Endothelial cell of umbilical vein (primary cell): ENCODE measurements at regions not wholly inside any gene's neighbourhood (a gene's known extent, or its start where the extent isn't known, plus 50 kb on each side); places are given as distances from the start of the nearest gene placed in this dataset.

Source experiments
- BruUV-seq: library from RNA; stranded (reverse); fragments of 400-500 nt; replicated peaks from 2 replicates; lab custom pipeline; 2021; lab: Mats Ljungman, UMichigan
- CTCF ChIA-PET: fragments of 300-600, 350-600 bp; sonication (Branson Sonifier 250); formaldehyde crosslinking; loops from one replicate; lab custom pipeline; 2021; ENCODE audit warnings: antibody characterized with exemption, inconsistent platforms; lab: Charles Lee
- POLR2A ChIA-PET: fragments of 300-600, 350-600 bp; sonication (Branson Sonifier 250); formaldehyde crosslinking; loops from one replicate; lab custom pipeline; 2021; ENCODE audit warnings: antibody characterized with exemption, inconsistent platforms; lab: Charles Lee
- DNase-seq: peaks from one replicate; pipeline ENCODE4 v3.0.0-alpha.2; 2011; ENCODE audit warnings: low read depth, low spot score
- FAIRE-seq: peaks from 2 replicates; lab custom pipeline; 2011; peaks lifted over from hg19 to GRCh38; lab: Jason Lieb, UNC
- H2AFZ ChIP-seq: 2 replicates; pipeline ENCODE4 v1.6.0; 2012; ENCODE audit warnings: low read depth, low read length, control low read depth, inconsistent platforms
- H3K27ac ChIP-seq: 2 replicates; pipeline ENCODE4 v1.5.1; 2011; ENCODE audit warnings: low read depth, mild to moderate bottlenecking, control low read depth, low read length, moderate library complexity; ENCODE audit not compliant: insufficient read depth
- H3K27me3 ChIP-seq, 2 experiments: 2 replicates each; pipeline versions ENCODE4 v1.6.0 to v1.6.1; 2011; ENCODE audit warnings: low read length in 2 of 2, mixed read lengths in 1 of 2; ENCODE audit not compliant: control insufficient read depth in 2 of 2, insufficient read depth in 2 of 2
- H3K36me3 ChIP-seq, 2 experiments: 2 replicates in 1 of 2; 3 replicates in 1 of 2; pipeline ENCODE4 v1.5.1; 2011; ENCODE audit warnings: low read length in 2 of 2, mild to moderate bottlenecking in 1 of 2, moderate library complexity in 1 of 2; ENCODE audit not compliant: control insufficient read depth in 2 of 2, insufficient read depth in 2 of 2; ENCODE audit errors: extremely low read depth in 1 of 2
- H3K4me1 ChIP-seq: 3 replicates; pipeline ENCODE4 v1.5.1; 2011; ENCODE audit warnings: mild to moderate bottlenecking, low read length; ENCODE audit not compliant: control insufficient read depth, insufficient read depth; ENCODE audit errors: extremely low read depth
- H3K4me2 ChIP-seq: 2 replicates; pipeline ENCODE4 v1.6.1; 2011; ENCODE audit warnings: low read length, control low read depth, mixed read lengths; ENCODE audit not compliant: insufficient read depth
- H3K4me3 ChIP-seq, 3 experiments: fragments of 200-600 bp in 1 of 3; sonication (generic), shearing (Covaris generic) in 1 of 3; replicated peaks in 1 of 3; 2 replicates each; pipeline ENCODE4 v1.5.1; 2011 to 2016; ENCODE audit warnings: control low read depth in 3 of 3, low read length in 3 of 3, mild to moderate bottlenecking in 2 of 3, inconsistent platforms in 1 of 3, low read depth in 1 of 3, moderate library complexity in 1 of 3; ENCODE audit not compliant: insufficient read depth in 1 of 3
- H3K79me2 ChIP-seq: 2 replicates; pipeline ENCODE4 v1.6.0; 2012; ENCODE audit warnings: low read length, inconsistent platforms; ENCODE audit not compliant: control insufficient read depth, insufficient read depth
- H3K9ac ChIP-seq: replicated peaks from 2 replicates; pipeline ENCODE3; 2011; ENCODE audit warnings: low read length, control low read depth; ENCODE audit not compliant: insufficient read depth; ENCODE audit errors: extremely low read depth
- H3K9me1 ChIP-seq: replicated peaks from 3 replicates; pipeline ENCODE4 v1.6.0; 2011; ENCODE audit warnings: mild to moderate bottlenecking, low read length; ENCODE audit not compliant: control insufficient read depth, insufficient read depth; ENCODE audit errors: extremely low read depth
- H3K9me3 ChIP-seq: replicated peaks from 2 replicates; pipeline ENCODE4 v1.5.1; 2012; ENCODE audit warnings: low read length, inconsistent platforms; ENCODE audit not compliant: control insufficient read depth, insufficient read depth
- H4K20me1 ChIP-seq: replicated peaks from 2 replicates; pipeline ENCODE3; 2011; ENCODE audit warnings: mild to moderate bottlenecking, low read length; ENCODE audit not compliant: control insufficient read depth, insufficient read depth; ENCODE audit errors: extremely low read depth
- CTCF ChIP-seq, 2 donors: IDR thresholded peaks; 1 replicate in 1 of 2; 2 replicates in 1 of 2; pipeline ENCODE4 v1.5.1; 2011; ENCODE audit warnings: low read length in 2 of 2, mild to moderate bottlenecking in 2 of 2, moderate library complexity in 2 of 2, control low read depth in 1 of 2, inconsistent platforms in 1 of 2, low read depth in 1 of 2; ENCODE audit not compliant: insufficient read depth in 1 of 2; ENCODE audit errors: extremely low read depth in 1 of 2
- EZH2 ChIP-seq: IDR thresholded peaks from 2 replicates; pipeline ENCODE4 v1.6.1; 2012; ENCODE audit warnings: borderline replicate concordance, low read depth, mild to moderate bottlenecking, moderate library complexity, low read length, inconsistent platforms; ENCODE audit not compliant: severe bottlenecking
- FOS ChIP-seq: IDR thresholded peaks from 2 replicates; pipeline ENCODE4 v1.6.1; 2011; ENCODE audit warnings: mild to moderate bottlenecking, low read length, moderate library complexity, borderline replicate concordance; ENCODE audit not compliant: insufficient read depth
- GATA2 ChIP-seq: IDR thresholded peaks from 2 replicates; pipeline ENCODE4 v1.7.0; 2011; ENCODE audit warnings: low read depth, mild to moderate bottlenecking, moderate library complexity, mixed read lengths, low read length; ENCODE audit not compliant: insufficient read length, insufficient read depth
- JUN ChIP-seq: IDR thresholded peaks from 2 replicates; pipeline ENCODE4 v1.6.1; 2011; ENCODE audit warnings: borderline replicate concordance, low read depth; ENCODE audit not compliant: insufficient read length, insufficient read depth
- MAX ChIP-seq: IDR thresholded peaks from 2 replicates; pipeline ENCODE4 v1.6.1; 2011; ENCODE audit not compliant: insufficient read depth, insufficient read length
- MYC ChIP-seq: IDR thresholded peaks from one replicate; pipeline ENCODE4 v1.6.1; 2011; ENCODE audit warnings: mild to moderate bottlenecking, low read depth, low read length
- POLR2A ChIP-seq: IDR thresholded peaks from 2 replicates; pipeline ENCODE4 v1.6.1; 2012; ENCODE audit warnings: low read depth, mild to moderate bottlenecking, control low read depth, low read length
- POLR2AphosphoS5 ChIP-seq: IDR thresholded peaks from 2 replicates; pipeline ENCODE4 v1.6.1; 2012; ENCODE audit warnings: low read depth, mild to moderate bottlenecking, control low read depth, low read length, moderate library complexity; ENCODE audit not compliant: insufficient read depth
- dilution Hi-C: fragments of 300-500 bp; cut with MboI; formaldehyde crosslinking; loops from one replicate; pipeline ENCODE4 v1.15.0; 2019; ENCODE audit warnings: low sequenced_read_pairs; ENCODE audit not compliant: extremely low pct_ligation_motif_present
- intact Hi-C: fragments of 100-400 bp; cut with micrococcal nuclease; formaldehyde crosslinking; loops from one replicate; pipeline ENCODE4 v1.10.0; 2022

DNA sequence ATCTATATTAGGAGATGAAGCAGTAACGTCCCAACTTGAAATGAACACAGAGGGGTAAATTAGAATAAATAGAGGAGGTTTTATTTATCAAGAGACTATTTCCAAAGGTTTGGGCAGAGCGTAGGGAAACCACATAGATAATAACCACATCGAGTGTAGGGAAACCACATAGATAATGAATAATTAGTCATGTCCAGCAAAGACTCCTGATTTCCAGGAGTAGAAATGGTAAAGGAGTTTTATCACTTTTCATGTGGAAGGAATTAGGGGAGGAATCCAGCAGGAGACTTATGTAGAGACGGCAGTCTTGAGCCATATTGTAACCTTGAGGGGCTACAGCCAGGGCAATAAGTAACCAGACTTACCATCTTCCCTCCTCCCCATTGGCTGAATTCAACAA lies 136.3 kb upstream of the CSNK1A1L start:
- Histone ChIP-seq H3K79me2 (no peaks in the 10 kb centered on the region), H3K36me3 (no peaks in the 10 kb centered on the region), H4K20me1 (no peaks in the 10 kb centered on the region), H3K9me3 (no peaks in the 10 kb centered on the region), H3K9ac (no peak overlapping the region), H3K27ac (no peak overlapping the region), H3K4me1 (no peaks in the 10 kb centered on the region), H3K27me3 (no peaks in the 10 kb centered on the region), H3K4me3 (no peak overlapping the region), H3K4me2 (no peak overlapping the region), H2AFZ (no peak overlapping the region), H3K9me1 (no peaks in the 10 kb centered on the region)
- intact Hi-C loops = no loop called here
- no peak for DNase-seq
- BruUV-seq = no TSS peak
- TF ChIP-seq GATA2 = no peak
- TF ChIP-seq EZH2 = no peak
- TF ChIP-seq FOS = no peak
- no peak for TF ChIP-seq POLR2A
- TF ChIP-seq MYC = no peak
- TF ChIP-seq CTCF (IDR thresholded peaks at IDR 0.05; ENCODE audit: extremely low read depth in 1 of 2, insufficient read depth in 1 of 2, low read depth in 1 of 2, low read length in 2 of 2) = no peak
- TF ChIP-seq MAX = no peak
- no peak for TF ChIP-seq JUN
- no peak for TF ChIP-seq POLR2AphosphoS5
- ChIA-PET POLR2A (no interaction called here), CTCF (no interaction called here)
- FAIRE-seq = no peak
- dilution Hi-C loops = no loop called here
